ENCODE measurements at regions not wholly inside any gene's neighbourhood (a gene's known extent, or its start where the extent isn't known, plus 50 kb on each side); places are given as distances from the start of the nearest gene placed in this dataset.

- no peaks in the 10 kb centered on the region for H3K36me3 ChIP-seq (ENCODE audit: insufficient read depth)
- no peak overlapping the region for H3K27ac ChIP-seq (ENCODE audit: low read depth)
- no peaks in the 10 kb centered on the region for H3F3A ChIP-seq (replicated peaks; ENCODE audit: low read depth)
- H4K20me1 ChIP-seq (replicated peaks; ENCODE audit: insufficient read depth): no peaks in the 10 kb centered on the region
- no peaks in the 10 kb centered on the region for H3K27me3 ChIP-seq (ENCODE audit: insufficient read depth)
- H2AFZ ChIP-seq: no peak overlapping the region
- DNase-seq (ENCODE audit: low spot score): no peak
- Mint-ChIP-seq H3K9me3 (no peaks in the 10 kb centered on the region), H3K36me3 (ENCODE audit: low read depth) (no peaks in the 10 kb centered on the region), H3K27ac (no peak overlapping the region), H3K27me3 (ENCODE audit: insufficient read depth, low read depth, poor library complexity) (no peaks in the 10 kb centered on the region), H3K4me3 (no peak overlapping the region), H3K4me1 (peaks cover 11% of the 10 kb centered on the region)
- ATAC-seq: no peak
- H3K4me1 ChIP-seq (ENCODE audit: insufficient read depth): peaks cover 4% of the 10 kb centered on the region; the same call in 1 of the 2 replicates
- 0 out of 2 replicates have a peak, but pooled peaks cover 3% of the 10 kb centered on the region for H3K9me2 ChIP-seq (ENCODE audit: insufficient read depth)
- no peaks in the 10 kb centered on the region for H3K79me2 ChIP-seq (replicated peaks; ENCODE audit: insufficient read depth)
- H3K4me2 ChIP-seq: no peak overlapping the region
- H3K4me3 ChIP-seq: no peak overlapping the region
- TF ChIP-seq ZNF331 (CRISPR knock-in tag; IDR thresholded peaks at IDR 0.05; ENCODE audit: low read depth): no peak
- no peak for TF ChIP-seq CTCF (conservative IDR thresholded peaks at IDR 0.05; ENCODE audit: low read depth in 2 of 2)
- TF ChIP-seq CREB1 (CRISPR knock-in tag; IDR thresholded peaks at IDR 0.05; ENCODE audit: low read depth): no peak
- no peak for TF ChIP-seq STAT1 (IDR thresholded peaks at IDR 0.05; ENCODE audit: unreplicated experiment)
- TF ChIP-seq ZNF114 (CRISPR knock-in tag; IDR thresholded peaks at IDR 0.05): no peak
- no peak for TF ChIP-seq NANOG (IDR thresholded peaks at IDR 0.05; ENCODE audit: borderline replicate concordance)
- TF ChIP-seq POLR2AphosphoS5 (IDR thresholded peaks at IDR 0.05; ENCODE audit: low read depth): no peak
- no peak for TF ChIP-seq EZH2phosphoT487 (IDR thresholded peaks at IDR 0.05; ENCODE audit: unreplicated experiment)
- no peak for TF ChIP-seq EZH2 (IDR thresholded peaks at IDR 0.05; ENCODE audit: low read depth, unreplicated experiment)
- no peak for TF ChIP-seq ETS1 (IDR thresholded peaks at IDR 0.05)
- no peak for TF ChIP-seq JUNB (IDR thresholded peaks at IDR 0.05; ENCODE audit: unreplicated experiment)
- no peak for TF ChIP-seq ZNF462 (CRISPR knock-in tag; IDR thresholded peaks at IDR 0.05)
- TF ChIP-seq REST (IDR thresholded peaks at IDR 0.05; ENCODE audit: unreplicated experiment): no peak
These were observed 488.3 kb downstream of the FOXO1 start for GRCh38 chr13:40178130-40178529.

Measured in GM23338 (cell line).